Kidney (tissue), 13 donors: ENCODE measurements at regions not wholly inside any gene's neighbourhood (a gene's known extent, or its start where the extent isn't known, plus 50 kb on each side); places are given as distances from the start of the nearest gene placed in this dataset.

Experiments used
- DNase-seq, 5 donors: peaks; one replicate each; pipeline ENCODE4 v3.0.0-alpha.2; 2013 to 2020
- FAIRE-seq: peaks from 2 replicates; lab custom pipeline; 2012; peaks lifted over from hg19 to GRCh38; lab: Jason Lieb, UNC
- H3K27ac ChIP-seq, 2 donors: one replicate each; pipeline ENCODE4 v1.7.0; 2013; ENCODE audit warnings: low read depth in 2 of 2, low read length in 2 of 2, inconsistent platforms in 1 of 2
- H3K27me3 ChIP-seq: one replicate; pipeline ENCODE4 v1.7.1; 2013; ENCODE audit warnings: low read length, inconsistent platforms; ENCODE audit not compliant: control insufficient read depth, insufficient read depth
- H3K36me3 ChIP-seq, 3 donors: one replicate each; pipeline versions ENCODE4 v1.7.0 to v1.7.1; 2013; ENCODE audit warnings: low read length in 3 of 3, control low read depth in 1 of 3, inconsistent platforms in 1 of 3; ENCODE audit not compliant: insufficient read depth in 3 of 3, control insufficient read depth in 2 of 3
- H3K4me1 ChIP-seq, 3 donors: one replicate each; pipeline versions ENCODE4 v1.7.0 to v1.7.1; 2013; ENCODE audit warnings: low read length in 3 of 3, inconsistent platforms in 1 of 3, low read depth in 1 of 3; ENCODE audit not compliant: control insufficient read depth in 2 of 3, insufficient read depth in 2 of 3
- H3K4me3 ChIP-seq, 3 donors: one replicate each; pipeline versions ENCODE4 v1.7.0 to v1.8.1; 2013; ENCODE audit warnings: low read length in 3 of 3, control low read depth in 1 of 3, inconsistent platforms in 1 of 3
- H3K9ac ChIP-seq, 3 donors: one replicate each; pipeline versions ENCODE4 v1.7.0 to v1.7.1; 2013; ENCODE audit warnings: low read length in 3 of 3, control low read depth in 1 of 3, inconsistent platforms in 1 of 3
- H3K9me3 ChIP-seq, 3 donors: one replicate each; pipeline versions ENCODE4 v1.7.0 to v1.7.1; 2013; ENCODE audit warnings: low read length in 3 of 3, control low read depth in 1 of 3, inconsistent platforms in 1 of 3; ENCODE audit not compliant: control insufficient read depth in 2 of 3, insufficient read depth in 1 of 3
- intact Hi-C: fragments of 100-400 bp; cut with DNase I; formaldehyde crosslinking; loops from one replicate; pipeline ENCODE4 v1.11.1; 2022
- TF ChIP-seq, protein P1 (sequence below): IDR thresholded peaks from 3 replicates; pipeline ENCODE4 v1.5.1; 2012; ENCODE audit warnings: mild to moderate bottlenecking, moderate library complexity, borderline replicate concordance; ENCODE audit not compliant: insufficient read depth; ENCODE audit errors: extremely low read depth
- donor health status: control.
- donor health status: control.
- donor health status: control.
- donor health status: control.
- donor health status: control.
- donor health status: DM: yes; HTN: yes; CAD: no.
- donor health status: Normal renal cell carcinoma (clear cell type).

DNA sequence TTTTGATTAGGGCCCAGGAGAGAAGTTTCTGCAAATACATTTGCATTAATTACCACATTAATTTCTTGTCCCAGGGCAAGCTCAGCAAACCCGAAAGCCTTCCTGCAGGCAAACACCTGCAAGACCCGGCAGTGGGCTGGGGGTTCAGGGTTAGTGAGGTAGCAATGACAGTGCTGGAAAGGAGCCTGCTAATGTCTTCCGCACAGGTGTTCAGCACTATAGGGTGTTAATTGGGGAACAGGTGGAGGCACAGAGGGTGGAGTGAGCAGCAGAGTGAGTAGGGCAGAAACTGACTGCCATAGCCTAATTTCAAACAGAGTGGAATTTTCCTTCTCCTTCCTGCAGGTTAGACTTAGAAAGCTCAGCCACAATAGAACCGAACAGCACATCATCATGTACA lies 50.9 kb upstream of the UBASH3B start:
- Histone ChIP-seq H3K27me3 (no peaks in the 10 kb centered on the region), H3K27ac (no peak overlapping the region), H3K4me1 (no peaks in the 10 kb centered on the region), H3K4me3 (no peak overlapping the region), H3K36me3 (no peaks in the 10 kb centered on the region), H3K9me3 (no peaks in the 10 kb centered on the region), H3K9ac (no peak overlapping the region)
- TF ChIP-seq, protein P1, sequence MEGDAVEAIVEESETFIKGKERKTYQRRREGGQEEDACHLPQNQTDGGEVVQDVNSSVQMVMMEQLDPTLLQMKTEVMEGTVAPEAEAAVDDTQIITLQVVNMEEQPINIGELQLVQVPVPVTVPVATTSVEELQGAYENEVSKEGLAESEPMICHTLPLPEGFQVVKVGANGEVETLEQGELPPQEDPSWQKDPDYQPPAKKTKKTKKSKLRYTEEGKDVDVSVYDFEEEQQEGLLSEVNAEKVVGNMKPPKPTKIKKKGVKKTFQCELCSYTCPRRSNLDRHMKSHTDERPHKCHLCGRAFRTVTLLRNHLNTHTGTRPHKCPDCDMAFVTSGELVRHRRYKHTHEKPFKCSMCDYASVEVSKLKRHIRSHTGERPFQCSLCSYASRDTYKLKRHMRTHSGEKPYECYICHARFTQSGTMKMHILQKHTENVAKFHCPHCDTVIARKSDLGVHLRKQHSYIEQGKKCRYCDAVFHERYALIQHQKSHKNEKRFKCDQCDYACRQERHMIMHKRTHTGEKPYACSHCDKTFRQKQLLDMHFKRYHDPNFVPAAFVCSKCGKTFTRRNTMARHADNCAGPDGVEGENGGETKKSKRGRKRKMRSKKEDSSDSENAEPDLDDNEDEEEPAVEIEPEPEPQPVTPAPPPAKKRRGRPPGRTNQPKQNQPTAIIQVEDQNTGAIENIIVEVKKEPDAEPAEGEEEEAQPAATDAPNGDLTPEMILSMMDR: no peak
- intact Hi-C loops: no loop called here
- peak in 2 of 5 donors; percentile 7 to 10 for DNase-seq
- no peak for FAIRE-seq

DNA sequence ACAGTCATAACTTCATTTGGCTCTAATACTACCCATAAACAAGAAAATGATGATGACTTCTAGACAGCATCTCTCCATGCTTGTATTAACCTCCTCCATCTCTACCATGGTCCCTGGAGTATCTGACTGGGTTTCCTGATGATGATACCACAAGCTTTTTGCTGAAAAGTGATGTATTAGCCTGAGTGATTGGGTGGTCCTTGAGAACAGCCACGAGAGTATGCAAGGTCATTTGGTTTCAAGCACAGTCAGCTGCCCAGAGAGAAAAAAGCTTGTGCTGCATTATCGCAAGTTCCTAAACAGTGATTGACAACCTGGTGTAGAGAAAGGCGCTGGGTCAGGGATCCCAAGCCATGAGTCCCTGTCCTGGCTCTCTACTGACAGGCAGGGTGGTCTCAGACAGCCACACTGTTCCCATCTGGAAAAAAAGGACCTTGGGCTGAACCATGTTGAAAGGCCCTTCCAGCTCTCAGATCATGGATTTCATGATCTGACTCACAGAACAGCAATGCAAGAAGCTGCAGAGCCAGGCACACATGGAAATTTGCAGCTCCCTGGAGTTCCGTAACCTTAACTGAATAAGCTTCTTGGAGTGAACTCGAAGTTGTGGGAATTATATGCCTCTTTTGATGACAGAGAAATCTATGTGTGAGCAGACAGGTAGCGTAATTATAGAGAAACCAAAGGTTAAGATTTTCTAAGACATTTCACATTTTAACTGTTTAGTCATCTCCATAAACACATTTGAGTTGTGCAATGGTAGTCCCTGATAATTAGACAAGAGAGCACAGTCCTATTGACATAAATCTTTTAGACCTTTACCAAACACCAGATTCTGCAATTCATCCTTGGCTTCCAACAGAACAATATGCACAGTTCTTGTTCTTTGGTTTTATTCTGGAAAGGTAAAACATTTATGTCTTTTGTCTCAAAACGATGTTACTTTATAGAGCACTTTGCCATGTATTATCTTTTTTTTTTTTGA lies 54.1 kb upstream of the UBASH3B start:
- DNase-seq (peak in 3 of 5 donors; percentile 9 to 46 (median 10)), FAIRE-seq (no peak)
- Histone ChIP-seq H3K4me1 (no peaks in the 10 kb centered on the region), H3K9me3 (no peaks in the 10 kb centered on the region), H3K4me3 (no peak overlapping the region), H3K27me3 (no peaks in the 10 kb centered on the region), H3K27ac (no peak overlapping the region), H3K9ac (no peak overlapping the region), H3K36me3 (no peaks in the 10 kb centered on the region)
- TF ChIP-seq, protein P1: no peak
- intact Hi-C loops: no loop called here

DNA sequence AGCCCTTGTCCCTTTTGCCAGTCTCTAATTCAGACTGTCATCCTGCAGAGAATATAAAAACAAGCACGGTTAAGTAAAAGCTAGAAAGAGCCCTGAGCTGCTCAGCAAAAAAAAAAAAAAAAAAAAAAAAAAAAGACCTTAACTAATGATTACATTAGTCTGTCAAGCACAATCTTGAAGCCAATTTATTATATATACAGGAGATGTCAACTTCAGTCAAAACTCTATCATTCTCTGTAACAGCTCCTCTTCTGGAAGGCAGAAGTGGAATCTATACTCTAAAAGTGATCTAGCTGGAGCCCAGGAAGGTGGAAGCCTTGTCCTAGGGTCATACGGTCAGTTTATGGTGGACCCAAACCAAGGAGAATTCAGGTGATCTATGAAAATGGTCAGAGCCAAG lies 55.2 kb upstream of the UBASH3B start:
- DNase-seq: no peak
- no peak overlapping the region for H3K4me3 ChIP-seq
- H3K9me3 ChIP-seq: no peaks in the 10 kb centered on the region
- H3K9ac ChIP-seq: no peak overlapping the region
- intact Hi-C loops: no loop called here
- no peaks in the 10 kb centered on the region for H3K27me3 ChIP-seq
- H3K4me1 ChIP-seq: no peaks in the 10 kb centered on the region
- TF ChIP-seq, protein P1: no peak
- no peak overlapping the region for H3K27ac ChIP-seq
- H3K36me3 ChIP-seq: no peaks in the 10 kb centered on the region
- FAIRE-seq: no peak
